WTC11 (cell line): ENCODE measurements at regions not wholly inside any gene's neighbourhood (a gene's known extent, or its start where the extent isn't known, plus 50 kb on each side); places are given as distances from the start of the nearest gene placed in this dataset.

Experiments used
- ATAC-seq: fragments of 200-7000 bp; cut with Tn5 transposase; 2 replicates; pipeline ENCODE4 v1.10.0; 2021; ENCODE audit warnings: mild to moderate bottlenecking, moderate library complexity
- CTCF ChIA-PET: fragments of 300-600 bp; sonication (Branson Sonifier 250); formaldehyde crosslinking; loops from one replicate; lab custom pipeline; 2021; ENCODE audit warnings: antibody characterized with exemption; lab: Charles Lee
- POLR2A ChIA-PET: fragments of 350-600 bp; sonication (Branson Sonifier 250); formaldehyde crosslinking; loops from one replicate; lab custom pipeline; 2021; ENCODE audit warnings: antibody characterized with exemption; lab: Charles Lee
- DNase-seq: peaks from one replicate; pipeline ENCODE4 v3.0.0; 2021; ENCODE audit warnings: low spot score
- H3K27ac Mint-ChIP-seq: 2 replicates; pipeline ENCODE4 v1.8.0; 2021; ENCODE audit warnings: mixed read lengths
- H3K27me3 Mint-ChIP-seq: 2 replicates; pipeline ENCODE4 v1.8.0; 2021; ENCODE audit warnings: low read depth, mild to moderate bottlenecking, moderate library complexity, mixed read lengths
- H3K36me3 Mint-ChIP-seq: 2 replicates; pipeline ENCODE4 v1.8.0; 2021; ENCODE audit warnings: mixed read lengths
- H3K4me1 Mint-ChIP-seq: 2 replicates; pipeline ENCODE4 v1.8.0; 2022; ENCODE audit warnings: mixed read lengths
- H3K4me3 Mint-ChIP-seq: 2 replicates; pipeline ENCODE4 v1.8.0; 2021; ENCODE audit warnings: mild to moderate bottlenecking, moderate library complexity, mixed read lengths
- H3K9me3 Mint-ChIP-seq: 2 replicates; pipeline ENCODE4 v1.8.0; 2021; ENCODE audit warnings: mixed read lengths
- ATF6 ChIP-seq: sonication (generic); formaldehyde crosslinking; IDR thresholded peaks from 2 replicates; pipeline ENCODE4 v1.8.1; 2023; ENCODE audit warnings: mild to moderate bottlenecking, missing genetic modification reagents
- E2F1 ChIP-seq: sonication (generic); formaldehyde crosslinking; IDR thresholded peaks from 2 replicates; pipeline ENCODE4 v1.8.0; 2022; ENCODE audit warnings: mild to moderate bottlenecking, missing genetic modification reagents
- E2F5 ChIP-seq: sonication (generic); formaldehyde crosslinking; IDR thresholded peaks from 2 replicates; pipeline ENCODE4 v1.8.1; 2022; ENCODE audit warnings: mild to moderate bottlenecking, moderate library complexity, missing genetic modification reagents
- EMX1 ChIP-seq: fragments of 250-450 bp; sonication (Bioruptor Pico); IDR thresholded peaks from 2 replicates; pipeline ENCODE4 v1.8.0; 2021; ENCODE audit warnings: mild to moderate bottlenecking
- ETV6 ChIP-seq: sonication (generic); formaldehyde crosslinking; IDR thresholded peaks from 2 replicates; pipeline ENCODE4 v1.8.1; 2022; ENCODE audit warnings: mild to moderate bottlenecking, missing genetic modification reagents
- NR1H2 ChIP-seq: sonication (generic); formaldehyde crosslinking; IDR thresholded peaks from 2 replicates; pipeline ENCODE4 v1.9.0; 2021; ENCODE audit warnings: mild to moderate bottlenecking, moderate library complexity, missing genetic modification reagents
- PRRX2 ChIP-seq: fragments of 250-450 bp; sonication (Bioruptor Pico); IDR thresholded peaks from 2 replicates; pipeline ENCODE4 v1.8.0; 2021; ENCODE audit warnings: mild to moderate bottlenecking
- RORB ChIP-seq: fragments of 250-450 bp; sonication (Bioruptor Pico); IDR thresholded peaks from 2 replicates; pipeline ENCODE4 v1.9.0; 2021; ENCODE audit warnings: mild to moderate bottlenecking
- SOX15 ChIP-seq: fragments of 250-450 bp; sonication (Bioruptor Pico); IDR thresholded peaks from 2 replicates; pipeline ENCODE4 v1.9.0; 2021; ENCODE audit warnings: mild to moderate bottlenecking
- TEAD1 ChIP-seq: sonication (generic); formaldehyde crosslinking; IDR thresholded peaks from 2 replicates; pipeline ENCODE4 v1.8.0; 2022; ENCODE audit warnings: mild to moderate bottlenecking, missing genetic modification reagents
- ZNF232 ChIP-seq: sonication (generic); formaldehyde crosslinking; IDR thresholded peaks from 2 replicates; pipeline ENCODE4 v1.8.0; 2022; ENCODE audit warnings: mild to moderate bottlenecking, missing genetic modification reagents
- ZNF416 ChIP-seq: fragments of 250-450 bp; sonication (Bioruptor Pico); IDR thresholded peaks from 2 replicates; pipeline ENCODE4 v1.9.0; 2021; ENCODE audit warnings: mild to moderate bottlenecking, inconsistent platforms
- ZNF423 ChIP-seq: fragments of 250-450 bp; sonication (Bioruptor Pico); IDR thresholded peaks from 2 replicates; pipeline ENCODE4 v2.1.2; 2022; ENCODE audit warnings: mild to moderate bottlenecking, moderate library complexity
- ZNF425 ChIP-seq: fragments of 250-450 bp; sonication (Bioruptor Pico); conservative IDR thresholded peaks from 2 replicates; pipeline ENCODE4 v1.9.0; 2021; ENCODE audit warnings: mild to moderate bottlenecking
- ZNF671 ChIP-seq: fragments of 250-450 bp; sonication (Bioruptor Pico); IDR thresholded peaks from 2 replicates; pipeline ENCODE4 v1.8.0; 2021; ENCODE audit warnings: mild to moderate bottlenecking
- TF ChIP-seq, protein P1 (sequence below): sonication (generic); formaldehyde crosslinking; conservative IDR thresholded peaks from 2 replicates; pipeline ENCODE4 v1.8.1; 2023; ENCODE audit warnings: mild to moderate bottlenecking, low read depth, missing genetic modification reagents, moderate library complexity
- TF ChIP-seq, protein P2 (sequence below): sonication (generic); formaldehyde crosslinking; IDR thresholded peaks from 2 replicates; pipeline ENCODE4 v1.8.0; 2022; ENCODE audit warnings: mild to moderate bottlenecking, missing genetic modification reagents
- TF ChIP-seq, protein P3 (sequence below): sonication (generic); formaldehyde crosslinking; IDR thresholded peaks from 2 replicates; pipeline ENCODE4 v1.8.0; 2022; ENCODE audit warnings: mild to moderate bottlenecking, missing genetic modification reagents

DNA sequence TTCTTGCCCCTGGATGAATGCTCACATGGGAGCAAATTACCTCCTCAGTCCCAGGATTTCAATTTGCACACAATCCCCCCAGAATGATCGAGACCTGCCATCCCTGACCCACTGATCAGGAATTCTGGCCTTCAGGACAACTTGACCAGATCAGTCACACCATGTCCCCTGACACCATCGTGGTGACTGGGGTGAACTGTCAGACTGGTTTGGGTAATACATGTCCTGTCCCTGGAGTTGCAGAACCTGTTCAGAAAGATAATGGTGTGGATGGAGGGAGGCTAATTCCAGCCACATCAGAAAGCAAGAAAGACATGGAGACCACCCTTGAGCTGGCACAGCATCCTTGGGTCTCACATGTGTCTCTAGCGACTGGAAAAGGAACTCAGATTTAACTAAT lies 57.9 kb upstream of the TOP3B start:
- DNase-seq: no peak
- POLR2A ChIA-PET: no interaction called here
- ATAC-seq: no peak
- Mint-ChIP-seq H3K27me3 (peaks cover 96% of the 10 kb centered on the region), H3K36me3 (no peaks in the 10 kb centered on the region)
- CTCF ChIA-PET: interaction anchor here (0.8 to 4.2 kb wide), 2 partner anchors 20 kb away, joined by 3 to 29 read pairs; no protein-coding TSS in a partner anchor
- no peak for TF ChIP-seq E2F5 (CRISPR knock-in tag)
- no peak for TF ChIP-seq E2F1 (CRISPR knock-in tag)
- TF ChIP-seq ZNF232 (CRISPR knock-in tag): no peak
- no peak for TF ChIP-seq PRRX2
- TF ChIP-seq, protein P1, sequence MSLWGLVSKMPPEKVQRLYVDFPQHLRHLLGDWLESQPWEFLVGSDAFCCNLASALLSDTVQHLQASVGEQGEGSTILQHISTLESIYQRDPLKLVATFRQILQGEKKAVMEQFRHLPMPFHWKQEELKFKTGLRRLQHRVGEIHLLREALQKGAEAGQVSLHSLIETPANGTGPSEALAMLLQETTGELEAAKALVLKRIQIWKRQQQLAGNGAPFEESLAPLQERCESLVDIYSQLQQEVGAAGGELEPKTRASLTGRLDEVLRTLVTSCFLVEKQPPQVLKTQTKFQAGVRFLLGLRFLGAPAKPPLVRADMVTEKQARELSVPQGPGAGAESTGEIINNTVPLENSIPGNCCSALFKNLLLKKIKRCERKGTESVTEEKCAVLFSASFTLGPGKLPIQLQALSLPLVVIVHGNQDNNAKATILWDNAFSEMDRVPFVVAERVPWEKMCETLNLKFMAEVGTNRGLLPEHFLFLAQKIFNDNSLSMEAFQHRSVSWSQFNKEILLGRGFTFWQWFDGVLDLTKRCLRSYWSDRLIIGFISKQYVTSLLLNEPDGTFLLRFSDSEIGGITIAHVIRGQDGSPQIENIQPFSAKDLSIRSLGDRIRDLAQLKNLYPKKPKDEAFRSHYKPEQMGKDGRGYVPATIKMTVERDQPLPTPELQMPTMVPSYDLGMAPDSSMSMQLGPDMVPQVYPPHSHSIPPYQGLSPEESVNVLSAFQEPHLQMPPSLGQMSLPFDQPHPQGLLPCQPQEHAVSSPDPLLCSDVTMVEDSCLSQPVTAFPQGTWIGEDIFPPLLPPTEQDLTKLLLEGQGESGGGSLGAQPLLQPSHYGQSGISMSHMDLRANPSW (CRISPR knock-in tag): no peak
- no peak for TF ChIP-seq SOX15 (CRISPR knock-in tag)
- TF ChIP-seq ZNF671 (CRISPR knock-in tag): no peak
- TF ChIP-seq, protein P2, sequence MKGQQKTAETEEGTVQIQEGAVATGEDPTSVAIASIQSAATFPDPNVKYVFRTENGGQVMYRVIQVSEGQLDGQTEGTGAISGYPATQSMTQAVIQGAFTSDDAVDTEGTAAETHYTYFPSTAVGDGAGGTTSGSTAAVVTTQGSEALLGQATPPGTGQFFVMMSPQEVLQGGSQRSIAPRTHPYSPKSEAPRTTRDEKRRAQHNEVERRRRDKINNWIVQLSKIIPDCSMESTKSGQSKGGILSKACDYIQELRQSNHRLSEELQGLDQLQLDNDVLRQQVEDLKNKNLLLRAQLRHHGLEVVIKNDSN (CRISPR knock-in tag): no peak
- no peak for TF ChIP-seq ZNF425 (CRISPR knock-in tag)
- TF ChIP-seq TEAD1: no peak
- TF ChIP-seq, protein P3, sequence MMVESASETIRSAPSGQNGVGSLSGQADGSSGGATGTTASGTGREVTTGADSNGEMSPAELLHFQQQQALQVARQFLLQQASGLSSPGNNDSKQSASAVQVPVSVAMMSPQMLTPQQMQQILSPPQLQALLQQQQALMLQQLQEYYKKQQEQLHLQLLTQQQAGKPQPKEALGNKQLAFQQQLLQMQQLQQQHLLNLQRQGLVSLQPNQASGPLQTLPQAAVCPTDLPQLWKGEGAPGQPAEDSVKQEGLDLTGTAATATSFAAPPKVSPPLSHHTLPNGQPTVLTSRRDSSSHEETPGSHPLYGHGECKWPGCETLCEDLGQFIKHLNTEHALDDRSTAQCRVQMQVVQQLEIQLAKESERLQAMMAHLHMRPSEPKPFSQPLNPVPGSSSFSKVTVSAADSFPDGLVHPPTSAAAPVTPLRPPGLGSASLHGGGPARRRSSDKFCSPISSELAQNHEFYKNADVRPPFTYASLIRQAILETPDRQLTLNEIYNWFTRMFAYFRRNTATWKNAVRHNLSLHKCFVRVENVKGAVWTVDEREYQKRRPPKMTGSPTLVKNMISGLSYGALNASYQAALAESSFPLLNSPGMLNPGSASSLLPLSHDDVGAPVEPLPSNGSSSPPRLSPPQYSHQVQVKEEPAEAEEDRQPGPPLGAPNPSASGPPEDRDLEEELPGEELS: no peak
- no peak for TF ChIP-seq RORB
- TF ChIP-seq ETV6 (CRISPR knock-in tag): no peak
- TF ChIP-seq ZNF416: no peak
- TF ChIP-seq EMX1 (CRISPR knock-in tag): no peak
- no peak for TF ChIP-seq ATF6 (CRISPR knock-in tag)
- no peak for TF ChIP-seq NR1H2 (CRISPR knock-in tag)
- no peak for TF ChIP-seq ZNF423
- TF ChIP-seq, all 79 proteins: peak for 0
- H3K9me3 Mint-ChIP-seq: no peaks in the 10 kb centered on the region
- no peak overlapping the region for H3K4me3 Mint-ChIP-seq
- 0 out of 2 replicates have a peak, but pooled peaks cover 5% of the 10 kb centered on the region for H3K4me1 Mint-ChIP-seq
- H3K27ac Mint-ChIP-seq: no peak overlapping the region
